Fibroblast of lung (primary cell): ENCODE measurements at regions not wholly inside any gene's neighbourhood (a gene's known extent, or its start where the extent isn't known, plus 50 kb on each side); places are given as distances from the start of the nearest gene placed in this dataset.

ENCODE experiments used
- CTCF ChIP-seq, 2 donors: IDR thresholded peaks in 1 of 2; conservative IDR thresholded peaks in 1 of 2; 1 replicate in 1 of 2; 2 replicates in 1 of 2; pipeline ENCODE4 v1.5.1; 2011 to 2012; ENCODE audit warnings: low read length in 2 of 2, control low read depth in 1 of 2, inconsistent platforms in 1 of 2, low read depth in 1 of 2, mild to moderate bottlenecking in 1 of 2
- EZH2 ChIP-seq: IDR thresholded peaks from 2 replicates; pipeline ENCODE4 v1.5.1; 2012; ENCODE audit warnings: low read length, control low read depth, mild to moderate bottlenecking; ENCODE audit errors: missing control alignments

- TF ChIP-seq CTCF (conservative IDR thresholded peaks at IDR 0.05 in 1 of 2, IDR thresholded peaks at IDR 0.05 in 1 of 2; ENCODE audit: low read depth in 1 of 2, low read length in 2 of 2) (no peak), EZH2 (no peak)
These were observed 322.2 kb downstream of the GPAT3 start for GRCh38 chr4:83858131-83858530.
